ACHN (cell line): ENCODE measurements at regions not wholly inside any gene's neighbourhood (a gene's known extent, or its start where the extent isn't known, plus 50 kb on each side); places are given as distances from the start of the nearest gene placed in this dataset.

Experiments used
- DNase-seq: peaks from one replicate; pipeline ENCODE4 v3.0.0-alpha.2; 2015
- in situ Hi-C: cut with HindIII; loops from 2 replicates; pipeline ENCODE4 v1.10.0; 2017; ENCODE audit warnings: low sequenced_read_pairs, low pct_ligation_motif_present, low pct_unique_long_range_greater_than_20kb

GRCh38 chr3:96756516-96756915, 57.9 kb upstream of the EPHA6 start:
- DNase-seq: no peak
- in situ Hi-C loops: no loop called here

DNA sequence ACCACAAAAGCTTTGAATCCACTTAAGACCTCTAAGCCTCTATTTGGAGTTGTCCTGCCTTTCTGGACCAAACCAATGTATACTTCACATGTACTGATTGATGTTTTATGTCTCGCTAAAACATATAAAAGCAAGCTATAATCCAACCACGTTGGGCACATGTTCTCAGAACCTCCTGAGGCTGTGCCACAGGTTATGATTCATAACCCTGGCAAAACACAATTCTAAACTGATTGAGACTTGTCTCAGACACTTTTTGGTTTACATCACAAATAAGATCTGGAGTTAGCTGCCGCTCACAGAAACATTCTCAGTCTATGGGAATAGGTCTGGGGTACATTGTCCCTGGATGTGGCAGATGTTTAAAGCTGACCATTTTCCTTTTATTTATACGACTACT, 53.4 kb upstream of the EPHA6 start:
- in situ Hi-C loops: no loop called here

More for the DNA sequence above, 53.4 kb upstream of the EPHA6 start:
- DNase-seq: no peak
